ENCODE measurements at regions not wholly inside any gene's neighbourhood (a gene's known extent, or its start where the extent isn't known, plus 50 kb on each side); places are given as distances from the start of the nearest gene placed in this dataset.

- ChIA-PET POLR2A (no interaction called here), CTCF (no interaction called here), RAD21 (ENCODE audit: low non-redundant PET in 1 of 2, low total read pairs in 2 of 2, uncharacterized antibody in 2 of 2, unreplicated experiment in 2 of 2) (no interaction called here)
- Histone ChIP-seq H3K4me3 (replicated peaks in 1 of 2; ENCODE audit: low read depth in 1 of 2, low read length in 2 of 2) (no peak overlapping the region), H3K27me3 (ENCODE audit: insufficient read depth, low read length) (peaks cover 13% of the 10 kb centered on the region; the same call in 1 of the 2 replicates), H3K27ac (ENCODE audit: low read depth, low read length) (no peak overlapping the region), H3K36me3 (ENCODE audit: control insufficient read depth in 1 of 2, insufficient read depth in 2 of 2, low read length in 2 of 2) (no peaks in the 10 kb centered on the region), H2AFZ (ENCODE audit: low read depth, low read length, poor library complexity, severe bottlenecking) (no peak overlapping the region), H3K4me1 (ENCODE audit: control insufficient read depth in 1 of 2, insufficient read depth in 2 of 2, low read length in 2 of 2) (peaks cover 11 to 15% of the 10 kb centered on the region in 2 experiments), H3K79me2 (ENCODE audit: insufficient read depth, low read length) (no peaks in the 10 kb centered on the region), H4K20me1 (ENCODE audit: insufficient read depth) (no peaks in the 10 kb centered on the region), H3K9ac (ENCODE audit: low read length) (no peak overlapping the region), H3K4me2 (ENCODE audit: low read length) (no peak overlapping the region), H3K9me3 (ENCODE audit: control insufficient read depth in 1 of 2, insufficient read depth in 1 of 2, low read depth in 1 of 2, low read length in 2 of 2) (no peaks in the 10 kb centered on the region), H3K9me2 (ENCODE audit: insufficient read depth) (no peaks in the 10 kb centered on the region)
- intact Hi-C loops (cut with micrococcal nuclease) = no loop called here
- TF ChIP-seq ELF1 (IDR thresholded peaks at IDR 0.05; ENCODE audit: borderline replicate concordance, low read depth) = no peak
- TF ChIP-seq YY1 (IDR thresholded peaks at IDR 0.05; ENCODE audit: extremely low read depth, insufficient replicate concordance, low read depth, low read length) = no peak
- TF ChIP-seq EGR1 (IDR thresholded peaks at IDR 0.05; ENCODE audit: low read depth) = no peak
- no peak for TF ChIP-seq RAD21 (IDR thresholded peaks at IDR 0.05; ENCODE audit: low read depth)
- no peak for TF ChIP-seq POLR2AphosphoS5 (IDR thresholded peaks at IDR 0.05; ENCODE audit: low read depth, low read length)
- no peak for TF ChIP-seq ZNF274 (IDR thresholded peaks at IDR 0.05; ENCODE audit: low read depth, low read length)
- TF ChIP-seq CBX3 (IDR thresholded peaks at IDR 0.05; ENCODE audit: low read depth) = no peak
- no peak for TF ChIP-seq EZH2 (IDR thresholded peaks at IDR 0.05)
- TF ChIP-seq CTCF (IDR thresholded peaks at IDR 0.05 in 2 of 3, conservative IDR thresholded peaks at IDR 0.05 in 1 of 3; ENCODE audit: borderline replicate concordance in 1 of 3, insufficient read depth in 1 of 3, low read depth in 2 of 3, low read length in 2 of 3) = no peak
- no peak for TF ChIP-seq JUND (IDR thresholded peaks at IDR 0.05)
- TF ChIP-seq REST (IDR thresholded peaks at IDR 0.05; ENCODE audit: low read depth) = no peak
- no peak for TF ChIP-seq ZBTB33 (IDR thresholded peaks at IDR 0.05; ENCODE audit: extremely low read depth, insufficient replicate concordance, low read length)
- no peak for TF ChIP-seq EZH2phosphoT487 (IDR thresholded peaks at IDR 0.05; ENCODE audit: borderline replicate concordance)
- no peak for TF ChIP-seq MAX (IDR thresholded peaks at IDR 0.05)
- no peak for TF ChIP-seq SRF (IDR thresholded peaks at IDR 0.05; ENCODE audit: low read depth)
- no peak for TF ChIP-seq POLR2A (IDR thresholded peaks at IDR 0.05; ENCODE audit: borderline replicate concordance, extremely low read depth, insufficient read depth, insufficient read length)
- TF ChIP-seq FOSL1 (IDR thresholded peaks at IDR 0.05; ENCODE audit: low read depth) = no peak
- BruUV-seq (replicated peaks) = no TSS peak
- ATAC-seq (no peak), DNase-seq (ENCODE audit: low read depth, low spot score) (no peak)
Observed at GRCh38 chr11:113549061-113549460, 73.9 kb upstream of the DRD2 start.

Measured in HCT116 (cell line).